Transverse colon (tissue), 4 donors: ENCODE measurements at regions not wholly inside any gene's neighbourhood (a gene's known extent, or its start where the extent isn't known, plus 50 kb on each side); places are given as distances from the start of the nearest gene placed in this dataset.

Source experiments
- CTCF ChIP-seq, 5 experiments: fragments of 200-600 bp in 3 of 5; fragments of 450-650 bp in 2 of 5; sonication (generic) in 3 of 5; IDR thresholded peaks; 1 replicate in 2 of 5; 2 replicates in 3 of 5; pipeline ENCODE4 v1.5.1; 2016 to 2017; ENCODE audit warnings: antibody characterized with exemption in 5 of 5, inconsistent platforms in 3 of 5, mild to moderate bottlenecking in 2 of 5, moderate library complexity in 1 of 5
- EP300 ChIP-seq: sonication (generic); formaldehyde crosslinking; IDR thresholded peaks from one replicate; pipeline ENCODE4 v1.6.1; 2017; ENCODE audit warnings: antibody characterized with exemption, low read depth
- POLR2A ChIP-seq: fragments of 450-650 bp; IDR thresholded peaks from one replicate; pipeline ENCODE4 v1.6.1; 2016; ENCODE audit warnings: antibody characterized with exemption, mild to moderate bottlenecking, moderate library complexity
- POLR2AphosphoS5 ChIP-seq, 3 donors: sonication (generic); formaldehyde crosslinking; IDR thresholded peaks; one replicate each; pipeline ENCODE4 v1.6.1; 2016; ENCODE audit warnings: antibody characterized with exemption in 3 of 3

- TF ChIP-seq CTCF (IDR thresholded peaks at IDR 0.05) = no peak
- no peak for TF ChIP-seq POLR2AphosphoS5 (IDR thresholded peaks at IDR 0.05)
- TF ChIP-seq POLR2A = no peak
- no peak for TF ChIP-seq EP300
Observed at GRCh38 chr17:5762191-5762590, 177.9 kb upstream of the NLRP1 start.
